GM12874 (cell line): ENCODE measurements at regions not wholly inside any gene's neighbourhood (a gene's known extent, or its start where the extent isn't known, plus 50 kb on each side); places are given as distances from the start of the nearest gene placed in this dataset.

ENCODE experiments used
- TF ChIP-seq, protein P1 (sequence below): IDR thresholded peaks from 2 replicates; pipeline ENCODE4 v1.5.1; 2011; ENCODE audit warnings: low read depth, mild to moderate bottlenecking, control low read depth, low read length, moderate library complexity; ENCODE audit not compliant: insufficient read depth

DNA sequence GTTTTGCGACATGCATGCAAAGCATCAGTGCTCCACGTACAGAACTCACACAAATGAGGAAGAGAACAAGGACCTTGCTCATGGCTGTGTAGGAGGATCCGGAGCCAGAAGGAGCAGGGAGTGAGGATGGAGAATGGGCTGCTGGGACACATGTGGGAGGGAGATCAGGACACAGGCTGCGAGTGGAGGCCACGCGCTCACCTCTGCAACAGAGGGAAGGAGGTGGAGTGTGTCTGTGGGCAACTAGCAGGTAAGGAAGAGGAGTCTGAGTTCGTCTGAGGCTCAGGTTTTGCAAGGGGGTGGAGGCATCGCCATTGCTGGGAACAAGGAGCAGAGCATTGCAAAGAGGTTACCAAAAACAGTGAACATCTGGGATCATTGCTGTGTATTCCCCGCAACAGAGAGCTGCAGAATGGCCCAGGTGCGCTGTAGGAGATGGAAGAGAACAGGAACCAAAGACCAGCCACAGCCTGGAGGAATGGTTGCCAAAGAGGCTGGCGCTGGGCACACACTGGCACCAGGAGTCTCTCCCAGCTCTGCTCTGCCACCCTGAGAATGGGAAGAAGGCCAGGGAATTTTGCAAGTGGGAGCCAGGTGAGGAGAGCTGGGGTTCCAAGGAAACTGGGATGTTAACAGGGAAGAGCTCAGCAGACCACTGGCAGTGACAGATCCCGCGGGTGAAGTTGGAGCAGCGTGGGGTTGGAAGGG, 90.0 kb upstream of the RPS6KA2 start:
- TF ChIP-seq, protein P1, sequence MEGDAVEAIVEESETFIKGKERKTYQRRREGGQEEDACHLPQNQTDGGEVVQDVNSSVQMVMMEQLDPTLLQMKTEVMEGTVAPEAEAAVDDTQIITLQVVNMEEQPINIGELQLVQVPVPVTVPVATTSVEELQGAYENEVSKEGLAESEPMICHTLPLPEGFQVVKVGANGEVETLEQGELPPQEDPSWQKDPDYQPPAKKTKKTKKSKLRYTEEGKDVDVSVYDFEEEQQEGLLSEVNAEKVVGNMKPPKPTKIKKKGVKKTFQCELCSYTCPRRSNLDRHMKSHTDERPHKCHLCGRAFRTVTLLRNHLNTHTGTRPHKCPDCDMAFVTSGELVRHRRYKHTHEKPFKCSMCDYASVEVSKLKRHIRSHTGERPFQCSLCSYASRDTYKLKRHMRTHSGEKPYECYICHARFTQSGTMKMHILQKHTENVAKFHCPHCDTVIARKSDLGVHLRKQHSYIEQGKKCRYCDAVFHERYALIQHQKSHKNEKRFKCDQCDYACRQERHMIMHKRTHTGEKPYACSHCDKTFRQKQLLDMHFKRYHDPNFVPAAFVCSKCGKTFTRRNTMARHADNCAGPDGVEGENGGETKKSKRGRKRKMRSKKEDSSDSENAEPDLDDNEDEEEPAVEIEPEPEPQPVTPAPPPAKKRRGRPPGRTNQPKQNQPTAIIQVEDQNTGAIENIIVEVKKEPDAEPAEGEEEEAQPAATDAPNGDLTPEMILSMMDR: no peak

DNA sequence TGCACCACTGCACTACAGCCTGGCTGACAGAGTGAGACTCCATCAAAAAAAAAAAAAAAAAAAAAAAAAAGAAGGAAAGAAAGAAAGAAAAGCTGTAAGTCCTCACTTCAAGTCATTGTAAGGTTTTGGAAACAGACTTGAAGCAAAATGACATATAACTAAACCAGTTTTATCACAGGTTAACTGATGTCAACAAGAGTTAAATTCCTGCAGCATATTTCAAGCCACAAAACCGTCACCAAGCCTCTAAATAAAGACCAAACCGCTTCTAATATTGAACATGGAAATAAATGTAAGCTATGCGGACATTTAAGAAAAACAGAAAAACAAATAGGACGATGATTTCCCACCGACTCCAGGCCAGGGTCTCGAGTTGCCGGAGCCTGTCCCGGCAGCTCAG, 88.9 kb upstream of the RPS6KA2 start:
- TF ChIP-seq, protein P1: no peak

DNA sequence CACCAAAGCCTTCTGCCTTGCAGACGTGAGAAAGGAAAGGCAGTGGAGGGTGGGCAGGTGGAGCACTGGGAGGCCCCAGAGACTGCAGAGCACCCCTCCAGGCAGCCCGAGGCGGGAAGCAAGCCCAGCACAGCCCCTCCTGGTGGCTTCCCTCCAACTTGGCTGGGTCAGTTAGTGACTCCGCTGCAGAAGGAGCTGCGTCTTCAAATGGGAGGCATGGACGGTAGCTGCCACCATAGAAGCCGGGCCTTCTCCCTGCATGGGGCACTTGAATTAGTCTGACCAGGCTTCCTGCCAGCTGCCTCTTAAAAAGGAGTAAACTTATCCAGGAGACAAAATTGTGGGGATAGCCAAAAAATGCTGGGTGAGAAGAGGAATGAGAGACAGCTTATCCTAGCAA, 88.0 kb upstream of the RPS6KA2 start:
- TF ChIP-seq, protein P1: no peak

DNA sequence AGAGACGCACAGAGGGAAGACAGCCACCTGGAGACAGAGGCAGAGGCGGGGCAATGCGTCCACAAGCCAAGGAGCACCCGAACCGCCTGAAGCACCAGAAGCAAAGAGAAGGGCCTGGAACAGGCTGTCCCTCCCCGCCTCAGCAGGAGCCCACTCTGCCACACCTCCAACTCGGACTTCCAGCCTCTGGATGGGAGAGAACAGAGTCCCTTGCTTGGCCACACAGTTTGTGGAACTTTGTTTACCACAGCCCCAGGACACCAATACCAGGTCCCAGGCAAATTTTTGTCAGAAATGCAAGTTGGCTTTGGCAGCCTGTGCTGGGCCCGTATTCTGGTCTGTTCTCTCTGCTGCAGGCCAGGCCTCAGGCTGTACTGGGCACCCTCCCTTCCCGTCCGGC, 87.5 kb upstream of the RPS6KA2 start:
- TF ChIP-seq, protein P1: no peak

DNA sequence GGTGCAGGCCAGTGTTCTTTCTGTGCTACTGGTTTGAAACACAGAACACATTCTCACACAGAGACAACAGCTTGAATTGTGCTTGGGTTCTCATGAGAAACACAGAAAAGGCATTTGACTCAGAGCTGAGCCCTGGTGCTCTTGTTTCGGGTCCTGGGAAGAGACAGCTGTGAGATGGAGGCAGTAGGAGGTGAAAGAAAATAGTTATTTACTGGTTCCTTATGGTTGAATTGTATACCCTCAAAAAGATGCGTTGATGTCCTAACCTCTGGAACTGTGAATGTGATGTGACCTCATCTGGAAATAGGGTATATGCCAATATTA, 87.1 kb upstream of the RPS6KA2 start:
- TF ChIP-seq, protein P1: no peak

DNA sequence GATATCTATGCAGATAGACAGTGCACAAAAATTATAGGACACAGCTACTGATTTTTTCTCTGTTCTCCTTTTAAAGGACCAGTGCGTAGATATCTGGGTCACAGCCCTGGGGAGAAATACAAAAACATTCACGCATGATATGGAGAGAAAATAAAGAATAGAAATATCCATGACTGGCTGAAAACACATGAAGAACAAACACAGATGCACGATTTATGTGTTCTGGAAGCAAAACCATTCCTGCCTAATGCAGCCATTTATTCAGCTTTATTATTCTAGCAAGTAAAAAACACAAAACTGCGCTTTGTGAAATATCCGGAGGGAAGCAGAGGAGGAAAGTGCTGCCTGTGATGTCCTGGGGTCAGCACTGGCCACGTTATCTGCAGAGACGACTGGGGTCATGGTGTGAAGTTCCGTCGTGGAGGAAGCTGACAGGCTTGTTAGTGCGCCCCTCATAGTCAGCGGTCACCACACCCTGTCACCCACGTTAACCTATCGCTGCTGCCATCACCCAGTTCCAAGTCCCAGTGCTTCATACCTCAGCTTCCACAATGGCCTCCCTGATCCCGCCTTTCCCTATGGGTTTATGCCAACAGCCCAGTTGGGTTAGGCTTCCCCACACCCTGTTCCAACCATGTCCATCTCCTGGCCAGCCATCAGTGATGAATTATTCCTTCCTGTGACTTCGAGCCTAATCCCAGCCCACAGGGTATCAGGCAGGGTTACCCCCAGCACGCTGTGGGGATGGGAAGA, 86.6 kb upstream of the RPS6KA2 start:
- TF ChIP-seq, protein P1: no peak

DNA sequence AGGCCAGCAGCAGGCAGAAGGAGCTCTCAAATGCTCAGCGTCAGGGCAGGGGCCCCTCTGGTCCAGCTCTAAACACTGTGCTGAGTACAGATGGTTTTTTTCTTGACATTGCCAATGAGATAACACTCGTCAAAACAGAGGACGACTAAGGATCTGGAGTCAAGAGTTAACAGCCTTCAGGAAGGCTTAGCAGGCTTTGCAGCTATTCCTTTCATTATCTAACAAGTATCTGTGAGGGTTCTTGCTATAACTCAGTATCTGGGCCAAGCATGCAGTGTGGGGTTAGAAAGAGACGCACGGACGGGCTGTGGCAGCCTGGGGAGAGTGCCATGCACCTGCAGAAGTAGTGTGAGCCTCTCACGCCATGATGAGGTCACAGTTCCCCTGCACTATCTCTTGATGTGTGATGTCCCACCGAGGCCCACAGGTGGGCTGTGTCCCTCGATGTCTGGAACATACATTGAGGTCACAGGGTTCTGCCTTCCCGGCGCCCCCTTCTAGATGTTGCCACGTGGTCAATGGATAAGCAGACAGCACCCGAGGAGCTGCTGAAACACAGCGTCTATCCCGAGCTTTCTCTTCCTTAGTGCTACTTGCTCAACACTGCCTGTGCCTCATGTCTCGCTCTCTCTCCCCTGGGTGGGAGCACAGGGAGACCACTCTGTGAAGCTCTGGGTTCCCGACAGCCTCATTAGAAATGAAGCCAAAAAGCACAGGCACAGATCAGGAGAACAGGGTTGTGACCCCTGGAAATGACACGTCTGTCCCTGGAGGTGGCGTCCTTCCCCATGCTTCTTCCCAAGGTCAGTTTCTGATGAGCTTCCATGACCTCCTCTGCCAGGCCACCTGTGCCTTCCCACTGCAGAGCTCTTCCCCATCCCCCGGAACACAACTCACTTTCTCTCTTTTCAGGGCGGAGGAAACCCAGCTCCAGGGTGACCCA, 85.5 kb upstream of the RPS6KA2 start:
- TF ChIP-seq, protein P1: no peak
